GM19372 (cell line): ENCODE measurements at regions not wholly inside any gene's neighbourhood (a gene's known extent, or its start where the extent isn't known, plus 50 kb on each side); places are given as distances from the start of the nearest gene placed in this dataset.

Source experiments
- ATAC-seq: cut with Tn5 transposase; IDR thresholded peaks from one replicate; pipeline ENCODE4 v1.9.1; 2021; ENCODE audit warnings: mild to moderate bottlenecking, low read depth, moderate library complexity; ENCODE audit not compliant: unreplicated experiment

- ATAC-seq, result no peak
Observed at GRCh38 chr4:111018216-111018615, 395.3 kb upstream of the PITX2 start.

- ATAC-seq, result no peak
Observed at GRCh38 chr4:111020476-111020875, 397.6 kb upstream of the PITX2 start.

GRCh38 chr4:111020961-111021360 lies 398.1 kb upstream of the PITX2 start:
- no peak for ATAC-seq

GRCh38 chr4:111022758-111023157 lies 399.9 kb upstream of the PITX2 start:
- ATAC-seq, result no peak

GRCh38 chr4:111027526-111027925 lies 404.6 kb upstream of the PITX2 start:
- no peak for ATAC-seq

- ATAC-seq, result no peak
Observed at GRCh38 chr4:111028795-111029194, 405.9 kb upstream of the PITX2 start.

GRCh38 chr4:111031001-111031579 lies 408.2 kb upstream of the PITX2 start:
- no peak for ATAC-seq

- no peak for ATAC-seq
Observed at GRCh38 chr4:111031596-111031995, 408.7 kb upstream of the PITX2 start.

GRCh38 chr4:111037591-111038360 lies 414.9 kb upstream of the PITX2 start:
- no peak for ATAC-seq

- no peak for ATAC-seq
Observed at GRCh38 chr4:111040904-111041303, 418.0 kb upstream of the PITX2 start.

GRCh38 chr4:111043286-111043685 lies 420.4 kb upstream of the PITX2 start:
- no peak for ATAC-seq

GRCh38 chr4:111045992-111046391 lies 423.1 kb upstream of the PITX2 start:
- no peak for ATAC-seq

- no peak for ATAC-seq
Observed at GRCh38 chr4:111046811-111047210, 423.9 kb upstream of the PITX2 start.

- no peak for ATAC-seq
Observed at GRCh38 chr4:111048316-111048715, 425.4 kb upstream of the PITX2 start.

GRCh38 chr4:111064342-111064993 lies 441.6 kb upstream of the PITX2 start:
- no peak for ATAC-seq

GRCh38 chr4:111066001-111066400 lies 443.1 kb upstream of the PITX2 start:
- ATAC-seq, result no peak

- ATAC-seq, result no peak
Observed at GRCh38 chr4:111066447-111066846, 443.6 kb upstream of the PITX2 start.

GRCh38 chr4:111066887-111067286 lies 444.0 kb upstream of the PITX2 start:
- ATAC-seq, result no peak

- no peak for ATAC-seq
Observed at GRCh38 chr4:111068883-111069282, 446.0 kb upstream of the PITX2 start.

- ATAC-seq, result no peak
Observed at GRCh38 chr4:111070390-111070789, 447.5 kb upstream of the PITX2 start.

GRCh38 chr4:111074523-111075114 lies 451.7 kb upstream of the PITX2 start:
- no peak for ATAC-seq
